Suprapubic skin (tissue), 4 donors: ENCODE measurements at regions not wholly inside any gene's neighbourhood (a gene's known extent, or its start where the extent isn't known, plus 50 kb on each side); places are given as distances from the start of the nearest gene placed in this dataset.

Experiments used
- DNase-seq, 2 donors: peaks; one replicate each; pipeline ENCODE4 v3.0.0-alpha.2; 2019; ENCODE audit warnings: low spot score in 2 of 2
- H3K27ac ChIP-seq: fragments of 200-600 bp; sonication (generic); one replicate; pipeline ENCODE4 v1.5.1; 2019
- H3K27me3 ChIP-seq: fragments of 200-600 bp; sonication (generic); one replicate; pipeline ENCODE4 v1.5.1; 2019
- H3K36me3 ChIP-seq: fragments of 200-600 bp; sonication (generic); one replicate; pipeline ENCODE4 v1.5.1; 2019
- H3K4me1 ChIP-seq: fragments of 200-600 bp; sonication (generic); one replicate; pipeline ENCODE4 v1.5.1; 2019
- H3K4me3 ChIP-seq: fragments of 200-600 bp; sonication (generic); one replicate; pipeline ENCODE4 v1.5.1; 2019; ENCODE audit warnings: mild to moderate bottlenecking
- H3K9me3 ChIP-seq: fragments of 200-600 bp; sonication (generic); one replicate; pipeline ENCODE4 v1.5.1; 2019
- EP300 ChIP-seq: sonication (generic); formaldehyde crosslinking; IDR thresholded peaks from one replicate; pipeline ENCODE4 v1.6.1; 2017; ENCODE audit warnings: antibody characterized with exemption
- POLR2A ChIP-seq, 2 donors: fragments of 450-650 bp; IDR thresholded peaks; one replicate each; pipeline ENCODE4 v1.6.1; 2017; ENCODE audit warnings: antibody characterized with exemption in 2 of 2, mild to moderate bottlenecking in 2 of 2, moderate library complexity in 2 of 2
- POLR2AphosphoS5 ChIP-seq, 3 donors: sonication (generic); formaldehyde crosslinking; IDR thresholded peaks; one replicate each; pipeline ENCODE4 v1.6.1; 2017; ENCODE audit warnings: antibody characterized with exemption in 3 of 3
- WGBS: methylation state at CpG from one replicate; pipeline ENCODE4 v1.1.5; 2018; 5-methylcytosine and 5-hydroxymethylcytosine counted together
- TF ChIP-seq, protein P1 (sequence below), 2 donors: fragments of 200-600 bp in 1 of 2; fragments of 450-650 bp in 1 of 2; sonication (generic) in 1 of 2; IDR thresholded peaks; one replicate each; pipeline ENCODE4 v1.5.1; 2016 to 2019; ENCODE audit warnings: antibody characterized with exemption in 2 of 2, mild to moderate bottlenecking in 1 of 2, moderate library complexity in 1 of 2

DNA sequence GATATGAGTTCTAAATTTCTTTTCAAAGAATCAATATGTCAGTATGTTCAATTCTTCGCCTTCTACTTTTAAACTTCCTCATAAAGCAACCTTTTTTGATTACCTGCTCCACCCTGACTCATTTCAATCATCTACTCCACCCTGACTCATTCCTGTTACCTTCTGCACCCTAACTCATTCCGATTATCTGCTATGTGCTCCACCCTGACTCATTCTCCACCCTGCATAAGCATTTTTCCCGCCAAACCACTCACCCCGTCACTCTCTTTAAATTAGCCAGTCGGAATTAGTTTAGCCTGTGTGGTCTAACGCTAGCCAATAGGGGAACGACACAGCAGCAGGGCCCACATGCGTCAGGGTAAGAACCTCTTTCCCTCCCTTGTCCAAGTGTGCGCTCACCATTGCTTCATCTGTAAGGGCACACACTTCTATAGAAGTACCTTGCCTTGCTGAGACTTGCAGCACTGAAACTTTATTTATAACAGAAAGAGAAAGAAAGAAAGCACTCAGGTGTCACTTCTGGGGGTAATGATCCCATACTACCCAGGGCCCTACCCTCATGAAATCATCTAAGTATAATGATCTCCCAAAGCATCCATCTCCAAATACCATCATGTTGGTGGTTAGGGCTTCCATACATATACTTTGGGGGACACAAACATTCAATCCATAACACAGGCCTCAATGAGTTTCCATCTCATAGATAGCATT lies 875.2 kb downstream of the RAPGEF2 start:
- TF ChIP-seq, protein P1, sequence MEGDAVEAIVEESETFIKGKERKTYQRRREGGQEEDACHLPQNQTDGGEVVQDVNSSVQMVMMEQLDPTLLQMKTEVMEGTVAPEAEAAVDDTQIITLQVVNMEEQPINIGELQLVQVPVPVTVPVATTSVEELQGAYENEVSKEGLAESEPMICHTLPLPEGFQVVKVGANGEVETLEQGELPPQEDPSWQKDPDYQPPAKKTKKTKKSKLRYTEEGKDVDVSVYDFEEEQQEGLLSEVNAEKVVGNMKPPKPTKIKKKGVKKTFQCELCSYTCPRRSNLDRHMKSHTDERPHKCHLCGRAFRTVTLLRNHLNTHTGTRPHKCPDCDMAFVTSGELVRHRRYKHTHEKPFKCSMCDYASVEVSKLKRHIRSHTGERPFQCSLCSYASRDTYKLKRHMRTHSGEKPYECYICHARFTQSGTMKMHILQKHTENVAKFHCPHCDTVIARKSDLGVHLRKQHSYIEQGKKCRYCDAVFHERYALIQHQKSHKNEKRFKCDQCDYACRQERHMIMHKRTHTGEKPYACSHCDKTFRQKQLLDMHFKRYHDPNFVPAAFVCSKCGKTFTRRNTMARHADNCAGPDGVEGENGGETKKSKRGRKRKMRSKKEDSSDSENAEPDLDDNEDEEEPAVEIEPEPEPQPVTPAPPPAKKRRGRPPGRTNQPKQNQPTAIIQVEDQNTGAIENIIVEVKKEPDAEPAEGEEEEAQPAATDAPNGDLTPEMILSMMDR (IDR thresholded peaks at IDR 0.05) = no peak
- TF ChIP-seq POLR2A (IDR thresholded peaks at IDR 0.05) (no peak), POLR2AphosphoS5 (IDR thresholded peaks at IDR 0.05) (no peak), EP300 (no peak)
- DNase-seq = no peak
- Histone ChIP-seq H3K9me3 (no peaks in the 10 kb centered on the region), H3K27me3 (no peaks in the 10 kb centered on the region), H3K36me3 (no peaks in the 10 kb centered on the region), H3K4me3 (no peak overlapping the region), H3K27ac (no peak overlapping the region), H3K4me1 (no peaks in the 10 kb centered on the region)
- 89% methylated on average over 9 of the region's 9 CpGs for WGBS

DNA sequence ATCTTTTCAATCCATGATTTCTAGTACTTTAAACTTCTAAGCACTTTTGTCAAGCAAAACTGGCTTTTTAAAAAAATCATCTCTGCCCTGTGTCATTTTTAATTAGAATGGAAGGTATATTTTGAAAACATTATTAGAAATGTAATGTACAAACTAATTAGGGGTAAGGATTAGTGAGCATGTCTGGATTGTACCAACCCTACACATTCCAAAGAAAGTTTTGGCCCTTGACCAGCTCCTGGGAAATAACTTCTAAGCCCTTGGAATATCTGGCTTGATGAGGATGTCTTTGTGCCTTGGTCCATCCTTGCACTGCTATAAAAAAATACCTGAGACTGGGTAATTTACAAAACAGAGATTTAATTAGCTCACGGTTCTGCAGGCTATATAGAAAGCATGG lies 876.5 kb downstream of the RAPGEF2 start:
- Histone ChIP-seq H3K27ac (no peak overlapping the region), H3K9me3 (no peaks in the 10 kb centered on the region), H3K36me3 (no peaks in the 10 kb centered on the region), H3K4me1 (no peaks in the 10 kb centered on the region), H3K4me3 (no peak overlapping the region), H3K27me3 (no peaks in the 10 kb centered on the region)
- TF ChIP-seq, protein P1 (IDR thresholded peaks at IDR 0.05) = no peak
- 71% methylated on average over 1 of the region's 1 CpG for WGBS
- DNase-seq = no peak

DNA sequence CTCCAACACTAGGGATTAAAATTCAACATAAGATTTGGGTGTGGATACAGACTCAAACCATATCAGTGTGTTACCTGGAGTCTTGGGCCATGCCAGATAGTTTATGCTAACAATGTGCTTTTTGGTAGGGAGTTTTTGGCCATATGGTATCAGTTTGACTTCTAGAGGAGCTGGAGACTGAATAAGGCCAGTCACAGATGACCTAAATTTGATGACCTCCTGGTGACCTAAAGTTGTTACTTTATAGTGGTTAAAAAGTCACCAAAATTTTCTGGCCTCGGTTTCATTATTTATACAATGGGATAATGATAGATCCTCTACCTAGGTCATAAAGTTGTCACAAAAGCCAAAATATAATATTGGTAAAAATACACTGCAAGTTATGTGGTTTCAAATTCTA lies 877.1 kb downstream of the RAPGEF2 start:
- Histone ChIP-seq H3K27me3 (no peaks in the 10 kb centered on the region), H3K36me3 (no peaks in the 10 kb centered on the region), H3K4me1 (no peaks in the 10 kb centered on the region), H3K27ac (no peak overlapping the region), H3K4me3 (no peak overlapping the region), H3K9me3 (no peaks in the 10 kb centered on the region)
- 70% methylated on average over 1 of the region's 1 CpG for WGBS
- TF ChIP-seq POLR2AphosphoS5 (IDR thresholded peaks at IDR 0.05) (no peak), POLR2A (IDR thresholded peaks at IDR 0.05) (no peak), EP300 (no peak)
- TF ChIP-seq, protein P1 (IDR thresholded peaks at IDR 0.05) = no peak
- no peak for DNase-seq

DNA sequence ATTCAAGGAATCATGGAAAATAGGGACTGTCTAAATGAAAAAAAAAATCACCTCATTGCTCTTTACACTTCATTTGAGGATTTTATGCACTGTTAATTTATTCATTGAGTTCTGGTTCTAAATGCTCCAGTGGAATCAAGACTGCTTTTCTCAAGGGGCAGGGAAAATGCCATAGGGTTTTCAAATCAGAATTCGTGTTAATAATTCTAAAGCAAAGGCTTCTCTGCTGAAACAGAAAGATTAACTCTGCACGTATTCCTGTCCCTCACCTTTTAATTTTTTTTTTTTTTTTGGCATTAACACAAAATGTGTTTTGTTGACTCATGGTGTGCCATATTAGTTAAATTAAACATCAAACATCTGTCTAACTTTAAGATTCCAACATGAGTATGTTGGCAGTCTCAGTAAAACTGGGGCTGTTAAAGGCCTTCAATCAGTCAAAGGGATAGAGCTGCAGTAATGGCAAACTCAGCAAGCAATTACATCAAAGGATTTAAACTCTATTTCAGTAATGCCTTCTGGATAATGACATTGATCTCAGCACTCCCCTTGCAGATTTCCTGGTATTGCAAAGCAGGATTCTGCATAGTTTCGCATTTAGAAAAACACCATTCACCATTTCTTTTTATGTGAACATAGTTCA lies 878.1 kb downstream of the RAPGEF2 start:
- no peak overlapping the region for H3K4me3 ChIP-seq
- H3K27me3 ChIP-seq = no peaks in the 10 kb centered on the region
- no peak overlapping the region for H3K27ac ChIP-seq
- H3K9me3 ChIP-seq = no peaks in the 10 kb centered on the region
- TF ChIP-seq POLR2A (IDR thresholded peaks at IDR 0.05) = no peak
- DNase-seq = no peak
- H3K36me3 ChIP-seq = no peaks in the 10 kb centered on the region
- H3K4me1 ChIP-seq = no peaks in the 10 kb centered on the region
- WGBS = 62% methylated on average over 3 of the region's 3 CpGs

DNA sequence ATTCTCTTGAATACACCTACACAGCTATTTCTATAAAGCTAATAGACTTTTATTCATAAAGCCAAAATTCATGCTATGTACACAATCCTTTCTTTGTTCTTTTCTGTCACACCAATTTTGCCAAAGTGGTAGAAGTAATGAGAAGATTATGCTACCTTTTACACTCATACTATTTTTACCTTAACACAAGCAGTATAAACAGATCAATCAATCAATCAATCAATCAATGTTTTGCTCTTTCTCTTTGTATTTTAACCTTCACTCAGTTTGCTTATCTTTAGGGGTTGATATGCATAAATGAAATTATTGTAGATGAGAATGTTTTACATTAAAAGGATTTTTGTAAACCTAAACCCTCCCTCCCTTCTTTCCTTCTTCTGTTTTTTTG lies 878.6 kb downstream of the RAPGEF2 start:
- H3K36me3 ChIP-seq = no peaks in the 10 kb centered on the region
- no peaks in the 10 kb centered on the region for H3K27me3 ChIP-seq
- no peak overlapping the region for H3K4me3 ChIP-seq
- no peaks in the 10 kb centered on the region for H3K9me3 ChIP-seq
- TF ChIP-seq, protein P1 (IDR thresholded peaks at IDR 0.05) = no peak
- no peak for TF ChIP-seq POLR2A (IDR thresholded peaks at IDR 0.05)
- TF ChIP-seq POLR2AphosphoS5 (IDR thresholded peaks at IDR 0.05) = no peak
- TF ChIP-seq EP300 = no peak
- no peak overlapping the region for H3K27ac ChIP-seq
- no peaks in the 10 kb centered on the region for H3K4me1 ChIP-seq
- DNase-seq = no peak

DNA sequence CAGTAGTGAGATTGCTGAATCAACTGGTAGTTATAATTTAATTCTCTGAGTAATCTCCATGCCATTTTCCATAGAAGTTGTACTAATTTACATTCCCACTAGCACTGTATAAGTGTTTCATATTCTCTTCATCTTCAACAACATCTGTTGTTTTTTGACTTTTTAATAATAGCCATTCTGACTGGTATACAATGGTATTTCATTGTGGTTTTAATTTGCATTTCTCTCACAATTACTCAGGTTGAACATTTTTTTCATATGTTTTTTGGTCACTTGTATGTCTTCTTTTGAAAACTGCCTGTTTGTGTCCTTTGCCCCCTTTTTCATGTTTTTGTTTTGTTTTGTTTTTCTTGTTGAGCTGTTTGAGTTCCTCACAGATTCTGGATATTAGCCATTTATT lies 880.2 kb downstream of the RAPGEF2 start:
- TF ChIP-seq POLR2A (IDR thresholded peaks at IDR 0.05) = no peak
- TF ChIP-seq, protein P1 (IDR thresholded peaks at IDR 0.05) = no peak
- TF ChIP-seq POLR2AphosphoS5 (IDR thresholded peaks at IDR 0.05) = no peak
- no peak for TF ChIP-seq EP300
- Histone ChIP-seq H3K4me3 (no peak overlapping the region), H3K9me3 (no peaks in the 10 kb centered on the region), H3K4me1 (no peaks in the 10 kb centered on the region), H3K27me3 (no peaks in the 10 kb centered on the region), H3K27ac (no peak overlapping the region), H3K36me3 (no peaks in the 10 kb centered on the region)
- DNase-seq = no peak
